GM18520 (cell line): ENCODE measurements at regions not wholly inside any gene's neighbourhood (a gene's known extent, or its start where the extent isn't known, plus 50 kb on each side); places are given as distances from the start of the nearest gene placed in this dataset.
"Not testable (repeated sequence)": the region's sequence is repeated elsewhere in the genome, so short reads cannot be mapped to it uniquely, and the experiment has no call there.

Source experiments
- ATAC-seq: cut with Tn5 transposase; IDR thresholded peaks from one replicate; pipeline ENCODE4 v1.9.1; 2021; ENCODE audit not compliant: unreplicated experiment

GRCh38 chr2:111606632-111607031 lies 277.4 kb downstream of the ANAPC1 start:
- ATAC-seq: not testable (repeated sequence)

- not testable (repeated sequence) for ATAC-seq
Observed at GRCh38 chr2:111609146-111609844, 274.7 kb downstream of the ANAPC1 start.

GRCh38 chr2:111610035-111610434 lies 274.0 kb downstream of the ANAPC1 start:
- ATAC-seq: not testable (repeated sequence)

GRCh38 chr2:111616651-111617218 lies 267.3 kb downstream of the ANAPC1 start:
- ATAC-seq: no peak

- no peak for ATAC-seq
Observed at GRCh38 chr2:111617299-111618225, 266.4 kb downstream of the ANAPC1 start.

- ATAC-seq: no peak
Observed at GRCh38 chr2:111618226-111618977, 265.6 kb downstream of the ANAPC1 start.

GRCh38 chr2:111618978-111619902 lies 264.8 kb downstream of the ANAPC1 start:
- ATAC-seq: no peak

- no peak for ATAC-seq
Observed at GRCh38 chr2:111620281-111620680, 263.7 kb downstream of the ANAPC1 start.

- ATAC-seq: no peak
Observed at GRCh38 chr2:111622859-111623258, 261.1 kb downstream of the ANAPC1 start.

GRCh38 chr2:111623380-111623779 lies 260.6 kb downstream of the ANAPC1 start:
- ATAC-seq: no peak

- no peak for ATAC-seq
Observed at GRCh38 chr2:111624411-111625156, 259.4 kb downstream of the ANAPC1 start.

GRCh38 chr2:111625157-111625537 lies 258.8 kb downstream of the ANAPC1 start:
- ATAC-seq: not testable (repeated sequence)

GRCh38 chr2:111626037-111626864 lies 257.7 kb downstream of the ANAPC1 start:
- no peak for ATAC-seq

GRCh38 chr2:111626865-111627163 lies 257.2 kb downstream of the ANAPC1 start:
- no peak for ATAC-seq

- no peak for ATAC-seq
Observed at GRCh38 chr2:111627256-111627655, 256.7 kb downstream of the ANAPC1 start.

- no peak for ATAC-seq
Observed at GRCh38 chr2:111628221-111628620, 255.8 kb downstream of the ANAPC1 start.

GRCh38 chr2:111629983-111630382 lies 254.0 kb downstream of the ANAPC1 start:
- ATAC-seq: no peak

- ATAC-seq: no peak
Observed at GRCh38 chr2:111632661-111633060, 251.3 kb downstream of the ANAPC1 start.

GRCh38 chr2:111633189-111633588 lies 250.8 kb downstream of the ANAPC1 start:
- ATAC-seq: no peak
